Panc1 (cell line): ENCODE measurements at regions not wholly inside any gene's neighbourhood (a gene's known extent, or its start where the extent isn't known, plus 50 kb on each side); places are given as distances from the start of the nearest gene placed in this dataset.

ENCODE experiments used
- CTCF ChIP-seq: fragments of 450-650 bp; IDR thresholded peaks from 2 replicates; pipeline ENCODE4 v1.5.1; 2017; ENCODE audit warnings: mild to moderate bottlenecking
- POLR2AphosphoS5 ChIP-seq: IDR thresholded peaks from 2 replicates; pipeline ENCODE4 v1.6.1; 2012; ENCODE audit warnings: mild to moderate bottlenecking, low read depth, low read length, moderate library complexity
- SIN3A ChIP-seq: IDR thresholded peaks from 2 replicates; pipeline ENCODE4 v1.6.1; 2012; ENCODE audit warnings: low read depth, mild to moderate bottlenecking, low read length, moderate library complexity, borderline replicate concordance; ENCODE audit not compliant: insufficient read depth
- TF ChIP-seq, protein P1 (sequence below), 2 experiments: IDR thresholded peaks; 2 replicates each; pipeline ENCODE4 v1.6.1; 2011 to 2012; ENCODE audit warnings: low read depth in 2 of 2, control low read depth in 1 of 2, low read length in 1 of 2, mild to moderate bottlenecking in 1 of 2, moderate library complexity in 1 of 2; ENCODE audit not compliant: insufficient read depth in 1 of 2

- no peak for TF ChIP-seq CTCF
- TF ChIP-seq, protein P1, sequence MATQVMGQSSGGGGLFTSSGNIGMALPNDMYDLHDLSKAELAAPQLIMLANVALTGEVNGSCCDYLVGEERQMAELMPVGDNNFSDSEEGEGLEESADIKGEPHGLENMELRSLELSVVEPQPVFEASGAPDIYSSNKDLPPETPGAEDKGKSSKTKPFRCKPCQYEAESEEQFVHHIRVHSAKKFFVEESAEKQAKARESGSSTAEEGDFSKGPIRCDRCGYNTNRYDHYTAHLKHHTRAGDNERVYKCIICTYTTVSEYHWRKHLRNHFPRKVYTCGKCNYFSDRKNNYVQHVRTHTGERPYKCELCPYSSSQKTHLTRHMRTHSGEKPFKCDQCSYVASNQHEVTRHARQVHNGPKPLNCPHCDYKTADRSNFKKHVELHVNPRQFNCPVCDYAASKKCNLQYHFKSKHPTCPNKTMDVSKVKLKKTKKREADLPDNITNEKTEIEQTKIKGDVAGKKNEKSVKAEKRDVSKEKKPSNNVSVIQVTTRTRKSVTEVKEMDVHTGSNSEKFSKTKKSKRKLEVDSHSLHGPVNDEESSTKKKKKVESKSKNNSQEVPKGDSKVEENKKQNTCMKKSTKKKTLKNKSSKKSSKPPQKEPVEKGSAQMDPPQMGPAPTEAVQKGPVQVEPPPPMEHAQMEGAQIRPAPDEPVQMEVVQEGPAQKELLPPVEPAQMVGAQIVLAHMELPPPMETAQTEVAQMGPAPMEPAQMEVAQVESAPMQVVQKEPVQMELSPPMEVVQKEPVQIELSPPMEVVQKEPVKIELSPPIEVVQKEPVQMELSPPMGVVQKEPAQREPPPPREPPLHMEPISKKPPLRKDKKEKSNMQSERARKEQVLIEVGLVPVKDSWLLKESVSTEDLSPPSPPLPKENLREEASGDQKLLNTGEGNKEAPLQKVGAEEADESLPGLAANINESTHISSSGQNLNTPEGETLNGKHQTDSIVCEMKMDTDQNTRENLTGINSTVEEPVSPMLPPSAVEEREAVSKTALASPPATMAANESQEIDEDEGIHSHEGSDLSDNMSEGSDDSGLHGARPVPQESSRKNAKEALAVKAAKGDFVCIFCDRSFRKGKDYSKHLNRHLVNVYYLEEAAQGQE (IDR thresholded peaks at IDR 0.05; ENCODE audit: insufficient read depth in 1 of 2, low read depth in 2 of 2, low read length in 1 of 2): no peak
- TF ChIP-seq POLR2AphosphoS5: no peak
- TF ChIP-seq SIN3A: no peak
Observed at GRCh38 chr15:29616512-29616911, 205.8 kb downstream of the TJP1 start.
